GM23248 (cell line): ENCODE measurements at regions not wholly inside any gene's neighbourhood (a gene's known extent, or its start where the extent isn't known, plus 50 kb on each side); places are given as distances from the start of the nearest gene placed in this dataset.

ENCODE experiments used
- DNase-seq: peaks from one replicate; pipeline ENCODE4 v3.0.0-alpha.2; 2015
- H2AFZ ChIP-seq: fragments of 200-600 bp; sonication (generic); 2 replicates; pipeline ENCODE4 v1.6.1; 2016; ENCODE audit warnings: antibody characterized with exemption
- H3F3A ChIP-seq: fragments of 200-600 bp; sonication (generic); 2 replicates; pipeline ENCODE4 v1.6.1; 2016; ENCODE audit warnings: mild to moderate bottlenecking, antibody characterized with exemption, mixed run types; ENCODE audit not compliant: insufficient read depth
- H3K27ac ChIP-seq: fragments of 200-600 bp; sonication (generic); 2 replicates; pipeline ENCODE4 v1.5.1; 2016; ENCODE audit warnings: mild to moderate bottlenecking
- H3K27me3 ChIP-seq: fragments of 200-600 bp; sonication (generic); replicated peaks from 2 replicates; pipeline ENCODE4 v1.6.1; 2016; ENCODE audit warnings: mild to moderate bottlenecking; ENCODE audit not compliant: insufficient read depth
- H3K36me3 ChIP-seq: fragments of 200-600 bp; sonication (generic); 2 replicates; pipeline ENCODE4 v1.6.1; 2016; ENCODE audit warnings: low read depth, mild to moderate bottlenecking
- H3K4me1 ChIP-seq: fragments of 200-600 bp; sonication (generic); 2 replicates; pipeline ENCODE4 v1.6.1; 2016; ENCODE audit warnings: mild to moderate bottlenecking; ENCODE audit not compliant: insufficient read depth
- H3K4me2 ChIP-seq: fragments of 200-600 bp; sonication (generic); one replicate; pipeline ENCODE4 v1.6.1; 2016; ENCODE audit warnings: mild to moderate bottlenecking; ENCODE audit not compliant: unreplicated experiment
- H3K4me3 ChIP-seq: fragments of 200-600 bp; sonication (generic); 2 replicates; pipeline ENCODE4 v1.5.1; 2016; ENCODE audit warnings: mild to moderate bottlenecking
- H3K79me2 ChIP-seq: fragments of 200-600 bp; sonication (generic); 2 replicates; pipeline ENCODE4 v1.6.1; 2016; ENCODE audit warnings: mild to moderate bottlenecking; ENCODE audit not compliant: insufficient read depth
- H3K9ac ChIP-seq: fragments of 200-600 bp; sonication (generic); 2 replicates; pipeline ENCODE4 v1.6.1; 2016; ENCODE audit warnings: mild to moderate bottlenecking
- H3K9me2 ChIP-seq: fragments of 200-600 bp; sonication (generic); 2 replicates; pipeline ENCODE4 v1.6.1; 2016; ENCODE audit warnings: mixed run types, mild to moderate bottlenecking, moderate library complexity; ENCODE audit not compliant: insufficient read depth
- H3K9me3 ChIP-seq: fragments of 200-600 bp; sonication (generic); one replicate; pipeline ENCODE4 v1.6.1; 2017; ENCODE audit warnings: low read depth
- H4K20me1 ChIP-seq: fragments of 200-600 bp; sonication (generic); 2 replicates; pipeline ENCODE4 v1.6.0; 2016; ENCODE audit not compliant: insufficient read depth
- EZH2 ChIP-seq: fragments of 200-600 bp; sonication (generic); IDR thresholded peaks from 2 replicates; pipeline ENCODE4 v1.6.1; 2018; ENCODE audit warnings: antibody characterized with exemption, mild to moderate bottlenecking; ENCODE audit not compliant: insufficient read depth, poor library complexity, severe bottlenecking
- EZH2phosphoT487 ChIP-seq: fragments of 200-600 bp; sonication (generic); IDR thresholded peaks from 2 replicates; pipeline ENCODE4 v1.6.1; 2018; ENCODE audit warnings: antibody characterized with exemption, moderate library complexity, mild to moderate bottlenecking, low read depth; ENCODE audit not compliant: insufficient read depth
- WGBS, 2 experiments: methylation state at CpG; one replicate each; pipeline ENCODE4 v1.1.6; 2015 to 2017; ENCODE audit warnings: low lambda C conversion rate in 2 of 2, low coverage in 1 of 2; ENCODE audit errors: missing lambda C conversion rate in 2 of 2; 5-methylcytosine and 5-hydroxymethylcytosine counted together
- in situ Hi-C: fragments of 300-500 bp; cut with MboI; formaldehyde crosslinking; loops from 2 replicates; pipeline ENCODE4 v1.15.0; 2020

GRCh38 chr20:57053067-57053466, 213.4 kb downstream of the BMP7 start:
- no peaks in the 10 kb centered on the region for H3K36me3 ChIP-seq
- in situ Hi-C loops: loop anchor here (10.0 kb wide), 1 partner anchor 508 kb away; no protein-coding TSS in a partner anchor
- no peak overlapping the region for H3K9ac ChIP-seq
- H4K20me1 ChIP-seq: no peaks in the 10 kb centered on the region
- TF ChIP-seq EZH2 (no peak), EZH2phosphoT487 (no peak)
- H3K4me2 ChIP-seq: no peak overlapping the region
- no peaks in the 10 kb centered on the region for H3K9me2 ChIP-seq
- WGBS, 2 experiments: 72 to 79% methylated on average over 5 of the region's 5 CpGs
- H3K4me1 ChIP-seq: no peaks in the 10 kb centered on the region
- no peak overlapping the region for H3K27ac ChIP-seq
- H3K4me3 ChIP-seq: no peak overlapping the region
- H3K27me3 ChIP-seq: 0 out of 2 replicates have a peak, but pooled peaks cover under 1% of the 10 kb centered on the region
- no peaks in the 10 kb centered on the region for H3K79me2 ChIP-seq
- no peak for DNase-seq
- no peak overlapping the region for H2AFZ ChIP-seq
- no peaks in the 10 kb centered on the region for H3K9me3 ChIP-seq
- no peaks in the 10 kb centered on the region for H3F3A ChIP-seq

GRCh38 chr20:57053793-57054552, 212.5 kb downstream of the BMP7 start:
- Histone ChIP-seq H2AFZ (no peak overlapping the region), H3K4me3 (no peak overlapping the region), H4K20me1 (no peaks in the 10 kb centered on the region), H3K4me1 (no peaks in the 10 kb centered on the region), H3K9ac (no peak overlapping the region), H3K27ac (no peak overlapping the region), H3F3A (no peaks in the 10 kb centered on the region), H3K36me3 (no peaks in the 10 kb centered on the region), H3K27me3 (peaks cover 8% of the 10 kb centered on the region; the same call in 1 of the 2 replicates), H3K9me2 (no peaks in the 10 kb centered on the region), H3K79me2 (no peaks in the 10 kb centered on the region), H3K9me3 (no peaks in the 10 kb centered on the region), H3K4me2 (no peak overlapping the region)
- 83 to 87% methylated on average over 22 of the region's 22 CpGs for WGBS, 2 experiments
- in situ Hi-C loops: loop anchor here (10.0 kb wide), 1 partner anchor 509 kb away; no protein-coding TSS in a partner anchor
- no peak for TF ChIP-seq EZH2phosphoT487
- TF ChIP-seq EZH2: no peak
- no peak for DNase-seq

- in situ Hi-C loops: loop anchor here (10.0 kb wide), 1 partner anchor 511 kb away; no protein-coding TSS in a partner anchor
- H3K4me1 ChIP-seq: 0 out of 2 replicates have a peak, but pooled peaks cover under 1% of the 10 kb centered on the region
These were observed 211.1 kb downstream of the BMP7 start for GRCh38 chr20:57055345-57055744.

DNA sequence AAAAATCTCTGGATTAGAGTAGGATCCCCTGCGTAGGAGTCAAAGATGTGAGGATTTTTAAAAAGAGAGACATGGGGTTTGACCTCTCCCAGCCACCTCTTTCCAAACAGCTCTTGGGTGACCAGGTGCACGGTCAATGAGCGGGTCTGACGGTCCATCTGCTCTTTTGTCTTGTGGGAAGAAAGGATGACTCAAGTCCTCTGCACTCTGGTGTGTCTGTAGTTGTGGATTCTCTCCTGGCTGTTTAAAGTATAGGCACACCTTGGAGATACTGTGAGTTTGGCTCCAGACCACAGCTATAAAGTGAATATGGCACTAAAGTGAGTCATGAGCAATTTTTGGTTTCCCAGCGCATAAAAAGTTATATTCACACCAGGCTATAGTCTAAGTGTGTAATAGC, 209.8 kb downstream of the BMP7 start:
- TF ChIP-seq EZH2 (no peak), EZH2phosphoT487 (no peak)
- Histone ChIP-seq H3K9ac (no peak overlapping the region), H3F3A (no peaks in the 10 kb centered on the region), H2AFZ (no peak overlapping the region), H3K4me2 (no peak overlapping the region), H3K27ac (no peak overlapping the region), H3K4me1 (0 out of 2 replicates have a peak, but pooled peaks cover 7% of the 10 kb centered on the region), H3K4me3 (no peak overlapping the region), H3K36me3 (no peaks in the 10 kb centered on the region), H3K27me3 (peaks cover 14% of the 10 kb centered on the region; the same call in 1 of the 2 replicates), H3K9me3 (no peaks in the 10 kb centered on the region), H3K79me2 (no peaks in the 10 kb centered on the region), H3K9me2 (no peaks in the 10 kb centered on the region), H4K20me1 (no peaks in the 10 kb centered on the region)
- in situ Hi-C loops: loop anchor here (10.0 kb wide), 1 partner anchor 512 kb away; no protein-coding TSS in a partner anchor
- 83 to 85% methylated on average over 5 of the region's 5 CpGs for WGBS, 2 experiments
- DNase-seq: no peak

More at GRCh38 chr20:57055345-57055744, 211.1 kb downstream of the BMP7 start:
- Histone ChIP-seq H3K79me2 (no peaks in the 10 kb centered on the region), H4K20me1 (no peaks in the 10 kb centered on the region), H3K9me2 (no peaks in the 10 kb centered on the region), H2AFZ (no peak overlapping the region), H3K36me3 (no peaks in the 10 kb centered on the region), H3K4me2 (no peak overlapping the region), H3K27me3 (peaks cover 14% of the 10 kb centered on the region; the same call in 1 of the 2 replicates), H3K27ac (no peak overlapping the region), H3K9me3 (no peaks in the 10 kb centered on the region), H3K4me3 (no peak overlapping the region), H3F3A (no peaks in the 10 kb centered on the region), H3K9ac (no peak overlapping the region)
- 68 to 69% methylated on average over 9 of the region's 9 CpGs for WGBS, 2 experiments
- no peak for DNase-seq
- TF ChIP-seq EZH2 (no peak), EZH2phosphoT487 (no peak)
